Naive thymus-derived CD4-positive, alpha-beta T cell (primary cell): ENCODE measurements at regions not wholly inside any gene's neighbourhood (a gene's known extent, or its start where the extent isn't known, plus 50 kb on each side); places are given as distances from the start of the nearest gene placed in this dataset.

ENCODE experiments used
- ATAC-seq: fragments of 150-1000 bp; cut with Tn5 transposase; 2 replicates; pipeline ENCODE4 v1.10.0; 2021; ENCODE audit warnings: mild to moderate bottlenecking, moderate library complexity
- CTCF ChIA-PET: fragments of 350-600 bp; sonication (Branson Sonifier 250); formaldehyde crosslinking; loops from one replicate; lab custom pipeline; 2021; ENCODE audit warnings: antibody characterized with exemption; lab: Charles Lee
- POLR2A ChIA-PET: fragments of 350-600 bp; sonication (Branson Sonifier 250); formaldehyde crosslinking; loops from one replicate; lab custom pipeline; 2021; ENCODE audit warnings: antibody characterized with exemption, inconsistent platforms; lab: Charles Lee
- DNase-seq, 9 donors: peaks; one replicate each; pipeline versions ENCODE4 v3.0.0 to v3.0.0-alpha.2; 2020 to 2022; ENCODE audit warnings: mixed read lengths in 1 of 9
- H3K27ac ChIP-seq: one replicate; pipeline ENCODE4 v1.7.0; 2013; ENCODE audit warnings: mild to moderate bottlenecking, low read depth, low read length, moderate library complexity
- H3K27me3 ChIP-seq, 2 donors: one replicate each; pipeline ENCODE4 v1.7.0; 2013; ENCODE audit warnings: low read length in 2 of 2, mild to moderate bottlenecking in 2 of 2, moderate library complexity in 2 of 2; ENCODE audit not compliant: control insufficient read depth in 2 of 2, insufficient read depth in 2 of 2
- H3K36me3 ChIP-seq, 3 experiments: 1 replicate in 2 of 3; 2 replicates in 1 of 3; pipeline ENCODE4 v1.7.0; 2013; ENCODE audit warnings: low read length in 3 of 3, mild to moderate bottlenecking in 3 of 3, moderate library complexity in 1 of 3; ENCODE audit not compliant: insufficient read depth in 3 of 3, control insufficient read depth in 2 of 3
- H3K4me1 ChIP-seq, 2 donors: one replicate each; pipeline ENCODE4 v1.7.0; 2013; ENCODE audit warnings: low read length in 2 of 2, mild to moderate bottlenecking in 2 of 2, moderate library complexity in 1 of 2; ENCODE audit not compliant: control insufficient read depth in 2 of 2, insufficient read depth in 2 of 2
- H3K4me3 ChIP-seq: 2 replicates; pipeline ENCODE4 v1.7.0; 2013; ENCODE audit warnings: mild to moderate bottlenecking, low read length
- H3K9me3 ChIP-seq, 3 experiments: 1 replicate in 2 of 3; 2 replicates in 1 of 3; pipeline ENCODE4 v1.7.0; 2013; ENCODE audit warnings: low read length in 3 of 3; ENCODE audit not compliant: control insufficient read depth in 2 of 3
- H3K27ac Mint-ChIP-seq, 9 donors: one replicate each; pipeline ENCODE4 v1.8.0; 2020 to 2022; ENCODE audit warnings: mixed read lengths in 9 of 9, mild to moderate bottlenecking in 8 of 9, moderate library complexity in 5 of 9, inconsistent platforms in 2 of 9
- H3K27me3 Mint-ChIP-seq, 5 donors: one replicate each; pipeline ENCODE4 v1.8.0; 2021 to 2022; ENCODE audit warnings: mixed read lengths in 5 of 5, mild to moderate bottlenecking in 1 of 5
- H3K36me3 Mint-ChIP-seq, 5 donors: one replicate each; pipeline ENCODE4 v1.8.0; 2020 to 2022; ENCODE audit warnings: mixed read lengths in 5 of 5, mild to moderate bottlenecking in 3 of 5, inconsistent platforms in 1 of 5
- H3K4me1 Mint-ChIP-seq, 7 donors: one replicate each; pipeline ENCODE4 v1.8.0; 2020 to 2022; ENCODE audit warnings: mixed read lengths in 7 of 7, mild to moderate bottlenecking in 3 of 7, inconsistent platforms in 1 of 7
- H3K4me3 Mint-ChIP-seq, 10 donors: one replicate each; pipeline ENCODE4 v1.8.0; 2020 to 2022; ENCODE audit warnings: mild to moderate bottlenecking in 10 of 10, mixed read lengths in 10 of 10, moderate library complexity in 6 of 10, inconsistent platforms in 2 of 10
- H3K9me3 Mint-ChIP-seq, 11 donors: one replicate each; pipeline ENCODE4 v1.8.0; 2020 to 2022; ENCODE audit warnings: mixed read lengths in 11 of 11, mild to moderate bottlenecking in 4 of 11, inconsistent platforms in 1 of 11, moderate library complexity in 1 of 11
- intact Hi-C, 2 donors: fragments of 100-400 bp; cut with micrococcal nuclease; formaldehyde crosslinking; loops; one replicate each; pipeline ENCODE4 v1.15.1; 2023

GRCh38 chr1:2908081-2908480, 106.6 kb upstream of the TTC34 start:
- DNase-seq, result no peak
- H3K4me3 ChIP-seq, result no peak overlapping the region
- ChIA-PET CTCF (interaction anchor here (0.6 kb wide), 1 partner anchor 19 kb away, joined by 5 read pairs; no protein-coding TSS in a partner anchor), POLR2A (no interaction called here)
- no peaks in the 10 kb centered on the region for H3K9me3 Mint-ChIP-seq
- no peak overlapping the region for H3K27ac Mint-ChIP-seq
- H3K27ac ChIP-seq, result no peak overlapping the region
- no peak for ATAC-seq
- H3K4me3 Mint-ChIP-seq, result no peak overlapping the region
- no peaks in the 10 kb centered on the region for H3K27me3 Mint-ChIP-seq
- no peaks in the 10 kb centered on the region for H3K27me3 ChIP-seq
- intact Hi-C loops, result no loop called here
- no peaks in the 10 kb centered on the region for H3K36me3 Mint-ChIP-seq
- H3K4me1 Mint-ChIP-seq, result peaks cover 0 to 2% (median 0%) of the 10 kb centered on the region in 7 donors
- no peaks in the 10 kb centered on the region for H3K9me3 ChIP-seq
- no peaks in the 10 kb centered on the region for H3K4me1 ChIP-seq
- H3K36me3 ChIP-seq, result no peaks in the 10 kb centered on the region

GRCh38 chr1:2908561-2908960, 107.1 kb upstream of the TTC34 start:
- Histone ChIP-seq H3K27ac (no peak overlapping the region), H3K4me3 (no peak overlapping the region), H3K27me3 (no peaks in the 10 kb centered on the region), H3K36me3 (no peaks in the 10 kb centered on the region), H3K9me3 (no peaks in the 10 kb centered on the region), H3K4me1 (no peaks in the 10 kb centered on the region)
- intact Hi-C loops, result no loop called here
- no peaks in the 10 kb centered on the region for H3K27me3 Mint-ChIP-seq
- H3K4me3 Mint-ChIP-seq, result no peak overlapping the region
- H3K36me3 Mint-ChIP-seq, result no peaks in the 10 kb centered on the region
- ChIA-PET POLR2A (no interaction called here), CTCF (interaction anchor here (0.6 kb wide), 1 partner anchor 19 kb away, joined by 5 read pairs; no protein-coding TSS in a partner anchor)
- H3K4me1 Mint-ChIP-seq, result peaks cover 0 to 3% (median 0%) of the 10 kb centered on the region in 7 donors
- no peak for ATAC-seq
- no peaks in the 10 kb centered on the region for H3K9me3 Mint-ChIP-seq
- no peak for DNase-seq
- H3K27ac Mint-ChIP-seq, result no peak overlapping the region

DNA sequence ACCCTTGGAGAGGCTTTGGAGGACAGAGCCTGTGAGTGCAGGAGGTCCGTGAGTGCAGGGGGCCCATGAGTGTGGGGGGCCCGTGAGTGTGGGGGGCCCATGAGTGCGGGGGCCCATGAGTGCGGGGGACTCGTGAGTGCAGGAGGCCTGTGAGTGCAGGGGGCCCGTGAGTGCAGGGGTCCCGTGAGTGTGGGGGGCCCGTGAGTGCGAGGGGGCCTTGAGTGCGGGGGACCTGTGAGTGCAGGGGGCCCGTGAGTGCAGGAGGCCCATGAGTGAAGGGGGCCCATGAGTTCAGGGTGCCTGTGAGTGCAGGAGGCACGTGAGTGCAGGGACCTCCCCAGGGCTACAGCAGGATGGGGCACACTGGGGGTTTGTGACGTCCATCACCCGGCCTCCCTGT, 108.3 kb upstream of the TTC34 start:
- Histone ChIP-seq H3K36me3 (no peaks in the 10 kb centered on the region), H3K27me3 (no peaks in the 10 kb centered on the region), H3K4me3 (no peak overlapping the region), H3K4me1 (no peaks in the 10 kb centered on the region), H3K9me3 (no peaks in the 10 kb centered on the region), H3K27ac (no peak overlapping the region)
- DNase-seq (no peak), ATAC-seq (no peak)
- Mint-ChIP-seq H3K9me3 (no peaks in the 10 kb centered on the region), H3K27me3 (no peaks in the 10 kb centered on the region), H3K4me1 (peaks cover 0 to 2% (median 0%) of the 10 kb centered on the region in 7 donors), H3K4me3 (no peak overlapping the region), H3K36me3 (no peaks in the 10 kb centered on the region), H3K27ac (no peak overlapping the region)
- ChIA-PET POLR2A (no interaction called here), CTCF (no interaction called here)
- intact Hi-C loops, result no loop called here

DNA sequence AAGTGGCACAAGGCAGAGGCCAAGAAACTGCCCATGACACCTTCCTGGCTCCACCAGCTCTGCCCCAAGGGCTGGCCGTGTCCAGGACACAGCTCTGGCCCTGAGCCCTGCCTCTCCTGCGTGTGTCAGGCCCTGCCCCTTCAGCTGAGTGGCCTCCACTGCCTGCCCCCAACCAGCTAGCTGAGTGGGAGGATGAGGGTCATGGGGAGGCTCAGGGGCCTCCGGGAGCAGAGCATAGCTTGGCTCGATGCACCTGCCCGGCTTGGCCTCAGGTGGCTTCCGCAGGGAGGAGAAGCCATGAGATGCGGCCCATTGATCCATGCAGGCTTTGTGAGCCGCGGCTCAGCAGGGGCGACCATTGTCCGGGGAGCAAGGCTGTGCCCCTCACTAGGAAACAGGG, 108.7 kb upstream of the TTC34 start:
- H3K36me3 ChIP-seq, result no peaks in the 10 kb centered on the region
- ATAC-seq (no peak), DNase-seq (no peak)
- H3K27ac ChIP-seq, result no peak overlapping the region
- POLR2A ChIA-PET, result no interaction called here
- CTCF ChIA-PET, result no interaction called here
- no peak overlapping the region for H3K4me3 ChIP-seq
- intact Hi-C loops, result no loop called here
- no peak overlapping the region for H3K27ac Mint-ChIP-seq
- no peaks in the 10 kb centered on the region for H3K4me1 ChIP-seq
- no peaks in the 10 kb centered on the region for H3K9me3 ChIP-seq
- no peaks in the 10 kb centered on the region for H3K36me3 Mint-ChIP-seq
- no peaks in the 10 kb centered on the region for H3K9me3 Mint-ChIP-seq
- H3K4me1 Mint-ChIP-seq, result peaks cover 0 to 2% (median 0%) of the 10 kb centered on the region in 7 donors
- no peak overlapping the region for H3K4me3 Mint-ChIP-seq
- H3K27me3 Mint-ChIP-seq, result no peaks in the 10 kb centered on the region
- no peaks in the 10 kb centered on the region for H3K27me3 ChIP-seq

DNA sequence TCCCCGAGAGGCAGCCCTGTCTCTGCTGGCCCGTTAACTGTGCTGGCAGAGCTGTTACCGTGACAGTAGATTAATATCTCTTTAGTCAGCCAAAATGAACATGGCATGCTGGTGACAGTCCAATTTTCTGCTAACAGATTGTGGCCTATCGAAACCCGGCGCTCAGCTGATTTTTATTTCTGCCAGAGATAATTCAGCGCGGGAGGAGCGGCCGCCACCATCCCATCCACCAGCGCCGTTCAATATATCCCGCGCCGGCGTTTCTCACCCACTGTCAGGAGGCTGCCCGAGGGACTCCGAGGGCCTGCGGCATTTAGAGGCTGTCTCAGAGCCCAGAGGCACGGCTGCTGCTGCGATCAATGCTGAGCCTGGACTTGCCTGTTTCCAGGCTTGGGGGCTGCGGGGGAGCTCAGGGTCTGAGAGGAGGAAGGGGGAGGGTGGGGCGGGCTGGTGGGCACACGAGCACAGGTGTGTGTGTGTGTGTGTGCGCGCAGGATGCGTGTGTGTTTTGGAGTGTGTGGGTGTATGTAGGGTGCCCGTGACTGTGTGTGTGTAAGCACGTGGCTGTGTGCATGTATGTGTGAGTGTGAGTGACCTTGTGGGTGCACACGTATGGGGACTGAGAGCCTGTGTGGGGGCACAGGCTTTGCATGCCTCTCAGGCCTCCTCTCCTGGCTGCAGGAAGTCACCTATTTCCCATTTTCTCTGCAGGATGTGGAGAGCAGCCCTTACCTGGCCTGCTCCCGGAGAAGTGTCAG, 109.7 kb upstream of the ACTRT2 start:
- H3K4me1 Mint-ChIP-seq, result peaks cover 0 to 6% (median 0%) of the 10 kb centered on the region in 7 donors
- no peaks in the 10 kb centered on the region for H3K9me3 ChIP-seq
- ChIA-PET CTCF (no interaction called here), POLR2A (no interaction called here)
- DNase-seq, result no peak
- no peak overlapping the region for H3K4me3 Mint-ChIP-seq
- no peaks in the 10 kb centered on the region for H3K36me3 Mint-ChIP-seq
- H3K27me3 ChIP-seq, result no peaks in the 10 kb centered on the region
- no peak overlapping the region for H3K4me3 ChIP-seq
- intact Hi-C loops, result no loop called here
- no peaks in the 10 kb centered on the region for H3K4me1 ChIP-seq
- H3K36me3 ChIP-seq, result no peaks in the 10 kb centered on the region
- no peaks in the 10 kb centered on the region for H3K27me3 Mint-ChIP-seq
- no peak for ATAC-seq
- no peak overlapping the region for H3K27ac Mint-ChIP-seq
- H3K27ac ChIP-seq, result no peak overlapping the region
- peaks cover 0 to 9% (median 0%) of the 10 kb centered on the region in 11 donors for H3K9me3 Mint-ChIP-seq

DNA sequence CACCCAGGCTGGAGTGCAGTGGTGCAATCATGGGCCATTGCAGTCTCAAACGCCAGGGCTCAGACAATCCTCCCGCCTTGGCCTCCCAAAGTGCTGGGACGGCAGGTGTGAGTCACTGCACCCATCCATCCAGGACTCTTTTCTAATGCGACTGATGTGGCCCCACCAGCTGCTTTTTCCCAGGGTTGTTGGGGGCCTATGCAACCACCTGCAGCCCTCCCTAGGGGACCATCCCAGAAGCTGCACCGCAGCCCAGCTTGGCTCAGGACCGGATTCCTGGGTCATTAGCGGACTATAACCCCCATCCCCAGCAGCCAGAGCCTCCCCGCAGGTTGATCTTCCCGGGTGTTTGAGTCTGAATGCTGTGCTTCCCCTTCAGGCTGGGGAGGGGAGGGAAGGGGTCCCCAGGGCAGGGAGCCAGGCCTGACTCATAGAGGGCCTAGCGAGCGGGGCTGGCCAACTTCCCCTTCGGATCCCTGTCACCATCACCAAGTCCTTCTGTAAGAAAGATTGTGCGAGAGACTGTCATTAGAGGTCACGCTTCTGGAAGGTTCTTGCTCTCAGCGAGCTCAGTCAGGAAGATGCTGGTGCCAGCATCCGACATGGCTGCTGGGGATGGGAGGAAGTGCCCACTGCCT, 108.7 kb upstream of the ACTRT2 start:
- H3K4me3 Mint-ChIP-seq, result no peak overlapping the region
- H3K27me3 ChIP-seq, result no peaks in the 10 kb centered on the region
- peaks cover 0 to 9% (median 0%) of the 10 kb centered on the region in 11 donors for H3K9me3 Mint-ChIP-seq
- H3K27ac Mint-ChIP-seq, result no peak overlapping the region
- no peak overlapping the region for H3K4me3 ChIP-seq
- no peaks in the 10 kb centered on the region for H3K27me3 Mint-ChIP-seq
- peaks cover 0 to 6% (median 0%) of the 10 kb centered on the region in 7 donors for H3K4me1 Mint-ChIP-seq
- H3K36me3 ChIP-seq, result no peaks in the 10 kb centered on the region
- POLR2A ChIA-PET, result no interaction called here
- CTCF ChIA-PET, result no interaction called here
- intact Hi-C loops, result no loop called here
- H3K4me1 ChIP-seq, result no peaks in the 10 kb centered on the region
- DNase-seq, result no peak
- H3K36me3 Mint-ChIP-seq, result no peaks in the 10 kb centered on the region
- H3K27ac ChIP-seq, result no peak overlapping the region
- ATAC-seq, result peak; percentile 28
- no peaks in the 10 kb centered on the region for H3K9me3 ChIP-seq

DNA sequence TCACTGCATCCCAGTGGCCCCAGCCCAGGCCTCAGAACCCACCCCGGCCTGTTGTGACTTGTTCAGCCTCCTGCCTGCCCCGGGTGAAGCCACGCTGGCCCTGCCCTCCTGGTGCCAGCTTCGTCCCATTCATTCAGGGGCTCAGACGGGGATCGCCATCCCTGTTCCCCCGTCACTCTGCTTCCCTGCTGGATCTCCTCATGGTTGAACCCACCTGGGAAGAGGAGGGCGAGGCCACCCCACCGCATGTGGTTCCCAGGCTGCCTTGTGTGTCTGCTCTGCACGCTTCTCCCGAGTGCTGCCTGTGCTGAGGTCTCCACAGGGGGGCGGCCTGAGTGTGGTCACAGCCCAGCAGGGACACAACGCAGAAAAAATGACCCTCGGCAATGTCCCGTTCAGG, 108.2 kb upstream of the ACTRT2 start:
- intact Hi-C loops, result no loop called here
- ATAC-seq (no peak), DNase-seq (no peak)
- Histone ChIP-seq H3K9me3 (no peaks in the 10 kb centered on the region), H3K27ac (no peak overlapping the region), H3K4me3 (no peak overlapping the region), H3K36me3 (no peaks in the 10 kb centered on the region), H3K4me1 (no peaks in the 10 kb centered on the region), H3K27me3 (no peaks in the 10 kb centered on the region)
- Mint-ChIP-seq H3K4me1 (peaks cover 0 to 6% (median 0%) of the 10 kb centered on the region in 7 donors), H3K36me3 (no peaks in the 10 kb centered on the region), H3K4me3 (no peak overlapping the region), H3K27me3 (no peaks in the 10 kb centered on the region), H3K27ac (no peak overlapping the region), H3K9me3 (peaks cover 0 to 9% (median 0%) of the 10 kb centered on the region in 11 donors)
- ChIA-PET POLR2A (no interaction called here), CTCF (no interaction called here)
